ENCODE measurements at regions not wholly inside any gene's neighbourhood (a gene's known extent, or its start where the extent isn't known, plus 50 kb on each side); places are given as distances from the start of the nearest gene placed in this dataset.

DNA sequence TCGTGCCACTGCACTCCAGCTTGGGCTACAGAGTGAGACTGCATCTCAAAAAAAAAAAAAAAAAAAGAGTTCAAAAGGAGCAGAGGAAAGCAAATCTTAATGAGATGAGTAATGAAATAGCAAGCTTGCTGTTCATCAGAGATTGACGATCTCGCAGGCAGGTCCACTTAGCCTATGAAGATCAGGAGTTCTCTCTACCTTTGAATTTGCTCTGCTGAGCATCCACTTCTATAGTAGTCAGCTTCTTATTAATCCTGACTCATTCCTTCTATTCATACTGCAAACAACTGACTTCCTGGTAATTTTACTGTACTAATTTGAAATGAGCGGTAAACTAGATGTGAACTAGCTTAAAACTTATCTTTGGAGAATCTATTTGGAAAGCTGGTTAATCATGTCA lies 1014.6 kb downstream of the GATA3 start:
- TF ChIP-seq CTCF (IDR thresholded peaks at IDR 0.05; ENCODE audit: low read length) = no peak
- TF ChIP-seq EZH2 (IDR thresholded peaks at IDR 0.05; ENCODE audit: borderline replicate concordance, low read length) = no peak
